ENCODE measurements at regions not wholly inside any gene's neighbourhood (a gene's known extent, or its start where the extent isn't known, plus 50 kb on each side); places are given as distances from the start of the nearest gene placed in this dataset.

- no peak overlapping the region for H2AFZ ChIP-seq (ENCODE audit: insufficient read depth, low read depth, low read length, poor library complexity, severe bottlenecking)
- H3K27ac ChIP-seq (ENCODE audit: low read depth in 1 of 2, low read length in 2 of 2), result no peak overlapping the region
- Mint-ChIP-seq H3K4me3 (no peak overlapping the region), H3K4me1 (no peaks in the 10 kb centered on the region), H3K27ac (no peak overlapping the region), H3K27me3 (ENCODE audit: low read depth in 3 of 3) (peaks cover 0 to 4% (median 1%) of the 10 kb centered on the region in 3 donors), H3K9me3 (peaks cover 0 to 2% (median 0%) of the 10 kb centered on the region in 7 donors), H3K36me3 (no peaks in the 10 kb centered on the region)
- no peak overlapping the region for H3K4me2 ChIP-seq (replicated peaks; ENCODE audit: extremely low read depth, low read length, poor library complexity, severe bottlenecking)
- H3K79me2 ChIP-seq (ENCODE audit: insufficient read depth, low read length), result no peaks in the 10 kb centered on the region
- no peaks in the 10 kb centered on the region for H3K4me1 ChIP-seq (ENCODE audit: control insufficient read depth in 1 of 2, insufficient read depth in 2 of 2, low read length in 2 of 2)
- no peak for TF ChIP-seq CTCF (IDR thresholded peaks at IDR 0.05)
- no peaks in the 10 kb centered on the region for H3K27me3 ChIP-seq (ENCODE audit: control insufficient read depth in 2 of 2, insufficient read depth in 2 of 2, low read length in 2 of 2)
- no peaks in the 10 kb centered on the region for H4K20me1 ChIP-seq (ENCODE audit: insufficient read depth, low read length)
- H3K9ac ChIP-seq (ENCODE audit: insufficient read depth, low read length, poor library complexity, severe bottlenecking), result no peak overlapping the region
- DNase-seq, result no peak
- H3K36me3 ChIP-seq (replicated peaks in 1 of 2; ENCODE audit: control insufficient read depth in 1 of 2, insufficient read depth in 2 of 2, low read length in 2 of 2), result no peaks in the 10 kb centered on the region
- H3K4me3 ChIP-seq (replicated peaks in 1 of 3; ENCODE audit: low read depth in 2 of 3, low read length in 3 of 3), result no peak overlapping the region
- H3K9me3 ChIP-seq (replicated peaks in 1 of 2; ENCODE audit: control insufficient read depth in 1 of 2, insufficient read depth in 1 of 2, low read length in 2 of 2), result no peaks in the 10 kb centered on the region
- WGBS (ENCODE audit: insufficient coverage), result 94% methylated on average over 19 of the region's 25 CpGs
- intact Hi-C loops (cut with micrococcal nuclease), result no loop called here
These were observed 107.0 kb upstream of the PTPRM start for GRCh38 chr18:7459851-7460770.

- no peaks in the 10 kb centered on the region for H3K36me3 Mint-ChIP-seq
- no peak for TF ChIP-seq CTCF (IDR thresholded peaks at IDR 0.05)
These were observed 102.7 kb upstream of the PTPRM start for GRCh38 chr18:7464245-7464966.

More at GRCh38 chr18:7464245-7464966, 102.7 kb upstream of the PTPRM start:
- peaks cover 0 to 1% (median 0%) of the 10 kb centered on the region in 7 donors for H3K9me3 Mint-ChIP-seq
- no peak overlapping the region for H3K4me3 Mint-ChIP-seq
- Histone ChIP-seq H3K36me3 (replicated peaks in 1 of 2; ENCODE audit: control insufficient read depth in 1 of 2, insufficient read depth in 2 of 2, low read length in 2 of 2) (no peaks in the 10 kb centered on the region), H3K27ac (ENCODE audit: low read depth in 1 of 2, low read length in 2 of 2) (no peak overlapping the region), H3K4me2 (replicated peaks; ENCODE audit: extremely low read depth, low read length, poor library complexity, severe bottlenecking) (no peak overlapping the region), H4K20me1 (ENCODE audit: insufficient read depth, low read length) (no peaks in the 10 kb centered on the region), H3K4me3 (replicated peaks in 1 of 3; ENCODE audit: low read depth in 2 of 3, low read length in 3 of 3) (no peak overlapping the region), H3K9me3 (replicated peaks in 1 of 2; ENCODE audit: control insufficient read depth in 1 of 2, insufficient read depth in 1 of 2, low read length in 2 of 2) (no peaks in the 10 kb centered on the region), H3K9ac (ENCODE audit: insufficient read depth, low read length, poor library complexity, severe bottlenecking) (no peak overlapping the region), H2AFZ (ENCODE audit: insufficient read depth, low read depth, low read length, poor library complexity, severe bottlenecking) (no peak overlapping the region), H3K79me2 (ENCODE audit: insufficient read depth, low read length) (no peaks in the 10 kb centered on the region), H3K27me3 (ENCODE audit: control insufficient read depth in 2 of 2, insufficient read depth in 2 of 2, low read length in 2 of 2) (no peaks in the 10 kb centered on the region), H3K4me1 (ENCODE audit: control insufficient read depth in 1 of 2, insufficient read depth in 2 of 2, low read length in 2 of 2) (no peaks in the 10 kb centered on the region)
- DNase-seq, result no peak
- no peak overlapping the region for H3K27ac Mint-ChIP-seq
- intact Hi-C loops (cut with micrococcal nuclease), result no loop called here
- WGBS (ENCODE audit: insufficient coverage), result no CpG with 5 or more reads among the region's 1 CpG
- H3K27me3 Mint-ChIP-seq (ENCODE audit: low read depth in 3 of 3), result peaks cover 0 to 4% (median 3%) of the 10 kb centered on the region in 3 donors
- H3K4me1 Mint-ChIP-seq, result no peaks in the 10 kb centered on the region

Measured in CD14-positive monocyte (primary cell).